Prostate gland (tissue), 2 donors: ENCODE measurements at regions not wholly inside any gene's neighbourhood (a gene's known extent, or its start where the extent isn't known, plus 50 kb on each side); places are given as distances from the start of the nearest gene placed in this dataset.

Experiments
- CTCF ChIP-seq, 4 experiments: fragments of 200-600 bp in 2 of 4; fragments of 450-650 bp in 2 of 4; sonication (generic) in 2 of 4; IDR thresholded peaks; 1 replicate in 3 of 4; 2 replicates in 1 of 4; pipeline ENCODE4 v1.5.1; 2016 to 2019; ENCODE audit warnings: antibody characterized with exemption in 4 of 4, mild to moderate bottlenecking in 2 of 4, moderate library complexity in 2 of 4
- POLR2A ChIP-seq: fragments of 450-650 bp; IDR thresholded peaks from one replicate; pipeline ENCODE4 v1.6.1; 2016; ENCODE audit warnings: antibody characterized with exemption, mild to moderate bottlenecking
- POLR2AphosphoS5 ChIP-seq: sonication (generic); formaldehyde crosslinking; IDR thresholded peaks from one replicate; pipeline ENCODE4 v1.6.1; 2017; ENCODE audit warnings: antibody characterized with exemption

GRCh38 chr11:96863520-96863919, 473.7 kb downstream of the JRKL start:
- TF ChIP-seq CTCF (IDR thresholded peaks at IDR 0.05) = no peak
- TF ChIP-seq POLR2A = no peak
- no peak for TF ChIP-seq POLR2AphosphoS5
